Tibial nerve (tissue), 4 donors: ENCODE measurements at regions not wholly inside any gene's neighbourhood (a gene's known extent, or its start where the extent isn't known, plus 50 kb on each side); places are given as distances from the start of the nearest gene placed in this dataset.

Source experiments
- DNase-seq, 2 donors: peaks; one replicate each; pipeline ENCODE4 v3.0.0-alpha.2; 2019; ENCODE audit warnings: low spot score in 2 of 2
- H3K27ac ChIP-seq, 4 donors: fragments of 200-600 bp; sonication (generic) in 3 of 4; one replicate each; pipeline ENCODE4 v1.5.1; 2017 to 2019; ENCODE audit warnings: mild to moderate bottlenecking in 1 of 4
- H3K27me3 ChIP-seq, 2 donors: fragments of 200-600 bp; sonication (generic) in 1 of 2; one replicate each; pipeline versions ENCODE4 v1.5.1 to v1.6.0; 2017 to 2019
- H3K36me3 ChIP-seq, 3 donors: fragments of 200-600 bp; sonication (generic); one replicate each; pipeline ENCODE4 v1.5.1; 2018 to 2019
- H3K4me1 ChIP-seq, 4 donors: fragments of 200-600 bp; sonication (generic) in 3 of 4; one replicate each; pipeline ENCODE4 v1.5.1; 2017 to 2019
- H3K4me3 ChIP-seq, 4 donors: fragments of 200-600 bp; sonication (generic) in 3 of 4; one replicate each; pipeline ENCODE4 v1.5.1; 2017 to 2019; ENCODE audit warnings: mild to moderate bottlenecking in 1 of 4, moderate library complexity in 1 of 4
- H3K9me3 ChIP-seq, 4 donors: fragments of 200-600 bp; sonication (generic) in 3 of 4; one replicate each; pipeline ENCODE4 v1.5.1; 2017 to 2019
- CTCF ChIP-seq, 5 experiments: fragments of 200-600 bp in 3 of 5; fragments of 450-650 bp in 2 of 5; sonication (generic) in 3 of 5; IDR thresholded peaks; one replicate each; pipeline ENCODE4 v1.5.1; 2016 to 2019; ENCODE audit warnings: antibody characterized with exemption in 5 of 5, mild to moderate bottlenecking in 3 of 5, moderate library complexity in 2 of 5
- EP300 ChIP-seq, 2 donors: sonication (generic); formaldehyde crosslinking; IDR thresholded peaks; one replicate each; pipeline ENCODE4 v1.6.1; 2017; ENCODE audit warnings: antibody characterized with exemption in 2 of 2, mild to moderate bottlenecking in 1 of 2
- POLR2A ChIP-seq, 2 donors: fragments of 450-650 bp; IDR thresholded peaks; one replicate each; pipeline ENCODE4 v1.6.1; 2017; ENCODE audit warnings: antibody characterized with exemption in 2 of 2, mild to moderate bottlenecking in 2 of 2, moderate library complexity in 2 of 2
- WGBS, 2 donors: methylation state at CpG; one replicate each; pipeline ENCODE4 v1.1.5; 2018; 5-methylcytosine and 5-hydroxymethylcytosine counted together

GRCh38 chr3:494190-494589 lies 297.6 kb downstream of the CHL1 start:
- H3K27ac ChIP-seq = no peak overlapping the region
- H3K4me3 ChIP-seq = no peak overlapping the region
- TF ChIP-seq EP300 (IDR thresholded peaks at IDR 0.05) (no peak), CTCF (IDR thresholded peaks at IDR 0.05) (no peak), POLR2A (IDR thresholded peaks at IDR 0.05) (no peak)
- H3K9me3 ChIP-seq = no peaks in the 10 kb centered on the region
- H3K36me3 ChIP-seq = no peaks in the 10 kb centered on the region
- DNase-seq = no peak
- H3K27me3 ChIP-seq = no peaks in the 10 kb centered on the region
- 84 to 90% methylated on average over 4 of the region's 4 CpGs for WGBS, 2 donors
- H3K4me1 ChIP-seq = no peaks in the 10 kb centered on the region

DNA sequence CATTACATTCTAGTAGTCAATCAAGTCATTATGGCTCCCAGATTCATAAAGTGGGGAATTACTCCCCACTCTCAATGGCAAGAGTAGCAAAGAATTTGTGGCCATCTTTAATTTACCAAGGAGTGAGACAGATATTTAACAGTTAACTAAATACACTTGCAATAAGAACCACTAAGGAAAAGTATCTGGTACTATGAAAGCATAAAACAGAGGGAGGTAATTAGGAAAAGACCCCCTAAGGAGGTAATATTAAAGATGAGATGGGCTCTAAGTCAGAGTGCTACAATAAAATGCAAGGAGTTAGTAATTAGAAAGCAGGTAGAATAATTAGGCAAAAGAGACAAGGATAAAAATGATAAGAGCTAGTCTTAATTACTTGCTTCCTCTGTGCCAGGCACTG lies 301.9 kb downstream of the CHL1 start:
- Histone ChIP-seq H3K27ac (no peak overlapping the region), H3K4me1 (no peaks in the 10 kb centered on the region)
- TF ChIP-seq CTCF (IDR thresholded peaks at IDR 0.05) (no peak), POLR2A (IDR thresholded peaks at IDR 0.05) (no peak), EP300 (IDR thresholded peaks at IDR 0.05) (no peak)

GRCh38 chr3:499001-499761 lies 302.6 kb downstream of the CHL1 start:
- TF ChIP-seq EP300 (IDR thresholded peaks at IDR 0.05) (no peak), CTCF (IDR thresholded peaks at IDR 0.05) (no peak), POLR2A (IDR thresholded peaks at IDR 0.05) (no peak)
- Histone ChIP-seq H3K27me3 (no peaks in the 10 kb centered on the region), H3K36me3 (no peaks in the 10 kb centered on the region), H3K27ac (no peak overlapping the region), H3K4me3 (no peak overlapping the region), H3K9me3 (no peaks in the 10 kb centered on the region), H3K4me1 (no peaks in the 10 kb centered on the region)
- WGBS, 2 donors = 85 to 88% methylated on average over 11 of the region's 11 CpGs
- DNase-seq = no peak

More for the DNA sequence above, 301.9 kb downstream of the CHL1 start:
- no peak for DNase-seq
- Histone ChIP-seq H3K4me3 (no peak overlapping the region), H3K27me3 (no peaks in the 10 kb centered on the region), H3K36me3 (no peaks in the 10 kb centered on the region), H3K9me3 (no peaks in the 10 kb centered on the region)

DNA sequence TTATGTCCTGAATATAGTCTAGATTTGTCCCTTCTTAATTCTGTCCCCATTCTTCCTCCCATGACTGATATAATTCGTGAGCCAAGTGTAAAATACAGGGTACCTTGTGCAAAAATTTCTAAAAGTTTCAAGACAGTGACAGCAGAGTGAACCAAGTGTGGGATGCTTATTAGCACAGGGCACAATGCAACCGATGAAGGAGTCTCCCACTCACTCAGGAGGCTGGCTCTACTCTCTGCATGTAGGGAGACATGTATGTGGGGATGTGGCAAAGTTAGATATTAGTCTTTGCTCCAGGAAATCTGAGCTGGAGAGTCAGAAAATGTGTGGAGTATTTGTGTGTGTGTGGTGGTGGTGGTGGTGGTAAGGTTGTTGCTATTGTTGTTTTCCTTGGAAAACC lies 305.9 kb downstream of the CHL1 start:
- no peak for TF ChIP-seq POLR2A (IDR thresholded peaks at IDR 0.05)
- no peak for TF ChIP-seq CTCF (IDR thresholded peaks at IDR 0.05)
- TF ChIP-seq EP300 (IDR thresholded peaks at IDR 0.05) = no peak
- Histone ChIP-seq H3K27ac (no peak overlapping the region), H3K4me1 (no peaks in the 10 kb centered on the region), H3K36me3 (no peaks in the 10 kb centered on the region), H3K27me3 (no peaks in the 10 kb centered on the region), H3K9me3 (peaks cover 0 to 6% (median 0%) of the 10 kb centered on the region in 4 donors), H3K4me3 (no peak overlapping the region)
- DNase-seq = no peak
- 66 to 74% methylated on average over 2 of the region's 2 CpGs for whole genome bisulfite sequencing, 2 donors

DNA sequence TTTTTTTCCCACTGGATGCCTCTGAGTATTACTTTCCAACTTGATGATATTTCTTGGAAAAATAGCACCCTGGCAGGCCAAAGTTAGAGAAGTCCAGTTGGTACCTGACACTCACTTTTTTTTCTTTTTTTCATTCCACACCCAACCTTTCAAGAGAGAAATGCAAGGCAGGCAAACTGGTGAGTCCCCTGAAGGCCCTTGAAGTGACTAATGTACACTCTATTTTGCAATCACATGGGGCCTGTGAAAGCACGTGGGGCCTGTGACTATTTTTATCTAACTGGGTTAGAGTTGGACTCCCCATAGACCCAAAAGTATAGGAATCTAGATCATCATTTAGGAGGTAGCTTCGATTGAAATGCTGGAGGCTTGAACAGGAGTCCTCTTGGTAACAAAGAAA lies 316.7 kb downstream of the CHL1 start:
- no peak for TF ChIP-seq CTCF (IDR thresholded peaks at IDR 0.05)
- TF ChIP-seq EP300 (IDR thresholded peaks at IDR 0.05) = no peak
- TF ChIP-seq POLR2A (IDR thresholded peaks at IDR 0.05) = no peak
- Histone ChIP-seq H3K9me3 (peaks cover 0 to under 1% (median 0%) of the 10 kb centered on the region in 4 donors), H3K27me3 (no peaks in the 10 kb centered on the region), H3K4me1 (no peaks in the 10 kb centered on the region), H3K4me3 (no peak overlapping the region), H3K36me3 (no peaks in the 10 kb centered on the region), H3K27ac (no peak overlapping the region)
- 49 to 55% methylated on average over 2 of the region's 2 CpGs for WGBS, 2 donors
- DNase-seq = no peak
